Lower leg skin (tissue), 4 donors: ENCODE measurements at regions not wholly inside any gene's neighbourhood (a gene's known extent, or its start where the extent isn't known, plus 50 kb on each side); places are given as distances from the start of the nearest gene placed in this dataset.

Experiments
- DNase-seq, 2 donors: peaks; one replicate each; pipeline ENCODE4 v3.0.0-alpha.2; 2019; ENCODE audit warnings: low spot score in 2 of 2
- H3K4me3 ChIP-seq: fragments of 200-600 bp; sonication (generic); 2 replicates; pipeline ENCODE4 v1.5.1; 2017; ENCODE audit warnings: mild to moderate bottlenecking, low read depth; ENCODE audit not compliant: poor library complexity, severe bottlenecking
- POLR2A ChIP-seq, 2 donors: fragments of 450-650 bp; IDR thresholded peaks; one replicate each; pipeline ENCODE4 v1.6.1; 2016 to 2017; ENCODE audit warnings: antibody characterized with exemption in 2 of 2, mild to moderate bottlenecking in 1 of 2, moderate library complexity in 1 of 2
- WGBS, 2 donors: methylation state at CpG; one replicate each; pipeline ENCODE4 v1.1.5; 2018; 5-methylcytosine and 5-hydroxymethylcytosine counted together
- intact Hi-C: fragments of 100-400 bp; cut with DNase I; formaldehyde crosslinking; loops from one replicate; pipeline ENCODE4 v1.15.0; 2023; ENCODE audit warnings: low total_unique reads
- TF ChIP-seq, protein P1 (sequence below), 3 donors: fragments of 450-650 bp; IDR thresholded peaks; one replicate each; pipeline ENCODE4 v1.5.1; 2016; ENCODE audit warnings: antibody characterized with exemption in 3 of 3, mild to moderate bottlenecking in 3 of 3, moderate library complexity in 2 of 3

DNA sequence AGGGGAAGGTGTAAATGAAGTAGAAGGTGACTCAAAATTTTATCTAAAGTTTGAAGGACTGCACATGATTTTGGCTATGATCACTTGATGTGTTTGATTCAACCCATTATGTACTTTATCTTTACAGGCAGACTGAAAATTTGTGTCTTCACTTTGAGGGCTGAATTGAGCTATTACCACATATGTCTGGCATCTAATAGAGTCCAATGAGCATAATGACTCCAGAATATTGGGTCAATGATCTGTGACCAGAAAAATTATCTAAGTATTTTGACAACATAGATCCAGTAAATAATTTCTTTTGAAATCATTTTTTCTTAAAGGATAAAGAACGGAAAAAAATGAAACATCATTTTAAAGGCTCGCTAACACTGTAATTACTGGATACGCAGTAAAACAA lies 2810.0 kb downstream of the PCDH9 start:
- intact Hi-C loops: no loop called here
- 92 to 95% methylated on average over 3 of the region's 3 CpGs for WGBS, 2 donors

DNA sequence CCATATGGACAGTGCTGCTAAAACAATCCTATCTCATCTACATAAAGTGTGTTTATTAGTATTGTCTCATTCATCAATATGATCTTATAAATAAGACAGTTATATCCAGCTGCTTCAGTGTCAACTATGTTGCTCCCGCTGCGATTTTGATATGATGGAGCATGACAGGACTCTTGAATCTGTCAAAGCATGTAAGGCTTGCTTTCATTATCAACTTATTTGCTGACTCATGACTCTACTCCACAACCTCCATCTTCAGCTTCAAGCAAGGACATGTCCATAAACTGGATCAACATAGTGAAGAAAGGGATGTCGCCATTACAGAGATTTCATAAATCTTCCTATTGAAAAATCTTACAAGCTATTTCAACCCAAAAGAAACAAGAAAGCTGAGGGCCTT lies 2812.6 kb downstream of the PCDH9 start:
- intact Hi-C loops: no loop called here
- DNase-seq: no peak
- TF ChIP-seq POLR2A (IDR thresholded peaks at IDR 0.05): no peak
- TF ChIP-seq, protein P1, sequence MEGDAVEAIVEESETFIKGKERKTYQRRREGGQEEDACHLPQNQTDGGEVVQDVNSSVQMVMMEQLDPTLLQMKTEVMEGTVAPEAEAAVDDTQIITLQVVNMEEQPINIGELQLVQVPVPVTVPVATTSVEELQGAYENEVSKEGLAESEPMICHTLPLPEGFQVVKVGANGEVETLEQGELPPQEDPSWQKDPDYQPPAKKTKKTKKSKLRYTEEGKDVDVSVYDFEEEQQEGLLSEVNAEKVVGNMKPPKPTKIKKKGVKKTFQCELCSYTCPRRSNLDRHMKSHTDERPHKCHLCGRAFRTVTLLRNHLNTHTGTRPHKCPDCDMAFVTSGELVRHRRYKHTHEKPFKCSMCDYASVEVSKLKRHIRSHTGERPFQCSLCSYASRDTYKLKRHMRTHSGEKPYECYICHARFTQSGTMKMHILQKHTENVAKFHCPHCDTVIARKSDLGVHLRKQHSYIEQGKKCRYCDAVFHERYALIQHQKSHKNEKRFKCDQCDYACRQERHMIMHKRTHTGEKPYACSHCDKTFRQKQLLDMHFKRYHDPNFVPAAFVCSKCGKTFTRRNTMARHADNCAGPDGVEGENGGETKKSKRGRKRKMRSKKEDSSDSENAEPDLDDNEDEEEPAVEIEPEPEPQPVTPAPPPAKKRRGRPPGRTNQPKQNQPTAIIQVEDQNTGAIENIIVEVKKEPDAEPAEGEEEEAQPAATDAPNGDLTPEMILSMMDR (IDR thresholded peaks at IDR 0.05): no peak
- H3K4me3 ChIP-seq: no peak overlapping the region
- 62 to 67% methylated on average over 3 of the region's 3 CpGs for WGBS, 2 donors

More for the DNA sequence above, 2810.0 kb downstream of the PCDH9 start:
- TF ChIP-seq, protein P1 (IDR thresholded peaks at IDR 0.05): no peak
- no peak for TF ChIP-seq POLR2A (IDR thresholded peaks at IDR 0.05)
- no peak for DNase-seq
- no peak overlapping the region for H3K4me3 ChIP-seq

DNA sequence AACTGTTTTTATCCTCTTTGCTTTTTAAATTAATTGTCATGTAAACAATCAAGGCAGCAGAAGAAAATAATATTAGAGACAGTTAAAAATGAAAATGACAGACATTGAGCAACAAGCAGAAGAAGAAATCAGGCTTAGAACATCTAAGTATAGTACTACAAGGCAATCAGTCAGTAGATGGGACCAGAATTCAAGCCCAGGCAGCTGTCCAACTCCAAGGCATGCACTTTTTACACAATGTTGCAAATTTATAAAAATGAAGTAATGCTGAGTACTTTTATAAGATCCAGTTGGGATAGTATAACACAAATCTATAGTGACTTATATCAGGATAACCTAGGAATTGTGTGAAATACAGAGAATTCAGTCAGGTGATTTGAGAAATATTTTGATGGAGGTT lies 2815.8 kb downstream of the PCDH9 start:
- DNase-seq: no peak
- intact Hi-C loops: no loop called here
- TF ChIP-seq POLR2A (IDR thresholded peaks at IDR 0.05): no peak
- TF ChIP-seq, protein P1 (IDR thresholded peaks at IDR 0.05): no peak
- no peak overlapping the region for H3K4me3 ChIP-seq

DNA sequence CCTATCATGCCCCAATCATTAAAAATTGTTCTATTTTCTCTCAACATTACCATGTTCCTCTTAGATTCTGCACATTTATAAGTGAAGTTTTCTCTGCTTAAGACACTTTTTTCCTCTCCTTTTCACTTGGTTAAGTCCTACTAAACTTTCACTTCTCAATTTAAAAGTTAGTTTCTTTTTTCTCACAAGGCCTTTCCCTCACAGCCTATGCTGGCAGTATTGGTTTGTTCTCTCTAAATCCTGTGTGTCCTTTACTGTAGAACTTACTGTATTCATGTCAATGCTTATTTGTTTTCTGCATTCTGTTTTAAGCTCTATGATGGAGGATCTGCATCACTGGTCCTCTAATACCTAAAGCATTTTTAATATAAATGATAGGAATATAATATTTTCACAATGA lies 2816.6 kb downstream of the PCDH9 start:
- TF ChIP-seq, protein P1 (IDR thresholded peaks at IDR 0.05): no peak
- TF ChIP-seq POLR2A (IDR thresholded peaks at IDR 0.05): no peak
- no peak overlapping the region for H3K4me3 ChIP-seq
- DNase-seq: no peak
- intact Hi-C loops: no loop called here

DNA sequence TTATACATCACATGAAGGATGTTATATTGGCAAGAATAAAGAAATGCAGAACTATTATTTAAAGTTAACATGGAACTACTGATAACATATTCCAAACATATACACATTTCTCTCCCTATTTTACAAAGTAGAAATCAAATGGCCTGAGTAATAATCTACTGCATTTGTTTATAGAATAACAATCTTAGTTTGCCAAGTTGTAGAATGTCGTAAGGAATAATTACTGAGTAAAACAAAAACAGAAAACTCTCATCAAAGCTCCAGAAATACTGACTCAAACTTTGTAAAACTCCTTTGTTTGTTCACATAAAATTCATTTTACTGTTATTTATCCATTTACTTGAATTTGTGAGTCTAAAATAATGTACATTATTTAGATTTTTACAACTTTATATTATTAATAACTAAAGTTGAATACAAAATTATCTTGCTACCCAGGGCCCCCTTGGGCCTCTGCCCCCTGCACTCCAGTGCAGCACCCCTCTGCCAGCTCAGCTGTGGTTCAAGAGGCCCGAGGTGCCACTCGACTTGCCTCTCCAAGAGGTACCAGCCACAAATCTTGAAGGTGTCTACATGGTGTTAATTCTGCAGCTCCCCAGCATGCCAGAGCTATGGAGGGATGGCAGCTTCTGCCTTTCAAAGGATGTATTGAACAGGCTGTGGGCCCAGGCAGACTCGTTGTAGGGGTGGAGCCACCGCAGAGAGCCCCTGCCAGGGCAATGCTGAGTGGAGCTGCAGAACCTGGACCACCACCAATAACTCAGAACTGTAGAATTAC lies 2819.7 kb downstream of the PCDH9 start:
- DNase-seq: no peak
- intact Hi-C loops: no loop called here
- 77 to 80% methylated on average over 5 of the region's 5 CpGs for WGBS, 2 donors
- no peak overlapping the region for H3K4me3 ChIP-seq
- TF ChIP-seq, protein P1 (IDR thresholded peaks at IDR 0.05): no peak
- TF ChIP-seq POLR2A (IDR thresholded peaks at IDR 0.05): no peak

DNA sequence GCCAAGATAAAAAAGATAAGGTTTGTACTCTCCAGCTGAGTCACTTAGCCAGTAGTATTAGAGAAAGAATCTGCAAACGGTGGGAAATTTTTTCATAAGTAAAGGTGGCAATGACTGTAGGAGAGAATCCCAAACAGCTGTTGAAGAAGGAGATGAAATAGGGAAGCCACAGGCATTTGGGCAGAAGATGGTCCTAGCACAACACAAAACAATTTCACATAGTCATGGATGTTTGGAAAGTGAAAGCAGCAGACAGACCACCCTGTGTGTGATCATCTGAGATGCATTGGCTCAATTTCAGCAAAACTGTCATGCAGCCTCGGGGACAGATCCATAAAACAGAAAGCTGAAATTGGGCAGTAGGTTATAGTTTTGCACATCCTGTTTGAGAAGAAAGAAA lies 2832.4 kb downstream of the PCDH9 start:
- TF ChIP-seq, protein P1 (IDR thresholded peaks at IDR 0.05): no peak
- no peak for TF ChIP-seq POLR2A (IDR thresholded peaks at IDR 0.05)
- H3K4me3 ChIP-seq: no peak overlapping the region
- DNase-seq: no peak
- 13% methylated on average over 2 of the region's 2 CpGs for WGBS, 2 donors
- intact Hi-C loops: no loop called here
